ENCODE measurements at regions not wholly inside any gene's neighbourhood (a gene's known extent, or its start where the extent isn't known, plus 50 kb on each side); places are given as distances from the start of the nearest gene placed in this dataset.

DNA sequence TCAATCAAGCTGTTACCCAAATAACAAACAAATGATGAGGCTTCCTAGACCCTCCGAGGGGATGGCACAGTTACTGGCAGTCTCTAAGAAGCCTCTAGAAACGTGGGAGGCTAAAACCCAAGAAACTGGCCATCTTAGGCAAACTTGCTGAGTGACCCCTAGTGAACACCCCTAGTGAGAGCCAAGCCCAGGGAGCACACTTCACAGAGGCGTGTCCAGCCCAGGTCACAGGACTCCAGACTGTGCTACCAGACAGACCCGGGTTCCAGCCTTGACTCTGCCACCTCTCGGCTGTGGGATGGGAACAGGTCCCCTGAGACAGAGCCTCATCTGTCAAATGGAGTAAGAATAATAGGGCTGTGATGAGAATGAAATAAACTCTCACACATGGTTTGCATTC is 83.5 kb upstream of the ASAP2 start:
- TF ChIP-seq, protein P1, sequence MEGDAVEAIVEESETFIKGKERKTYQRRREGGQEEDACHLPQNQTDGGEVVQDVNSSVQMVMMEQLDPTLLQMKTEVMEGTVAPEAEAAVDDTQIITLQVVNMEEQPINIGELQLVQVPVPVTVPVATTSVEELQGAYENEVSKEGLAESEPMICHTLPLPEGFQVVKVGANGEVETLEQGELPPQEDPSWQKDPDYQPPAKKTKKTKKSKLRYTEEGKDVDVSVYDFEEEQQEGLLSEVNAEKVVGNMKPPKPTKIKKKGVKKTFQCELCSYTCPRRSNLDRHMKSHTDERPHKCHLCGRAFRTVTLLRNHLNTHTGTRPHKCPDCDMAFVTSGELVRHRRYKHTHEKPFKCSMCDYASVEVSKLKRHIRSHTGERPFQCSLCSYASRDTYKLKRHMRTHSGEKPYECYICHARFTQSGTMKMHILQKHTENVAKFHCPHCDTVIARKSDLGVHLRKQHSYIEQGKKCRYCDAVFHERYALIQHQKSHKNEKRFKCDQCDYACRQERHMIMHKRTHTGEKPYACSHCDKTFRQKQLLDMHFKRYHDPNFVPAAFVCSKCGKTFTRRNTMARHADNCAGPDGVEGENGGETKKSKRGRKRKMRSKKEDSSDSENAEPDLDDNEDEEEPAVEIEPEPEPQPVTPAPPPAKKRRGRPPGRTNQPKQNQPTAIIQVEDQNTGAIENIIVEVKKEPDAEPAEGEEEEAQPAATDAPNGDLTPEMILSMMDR (IDR thresholded peaks at IDR 0.05; ENCODE audit: partially characterized antibody, unreplicated experiment) = no peak
- peaks cover 4% of the 10 kb centered on the region for H3K27me3 Mint-ChIP-seq (ENCODE audit: unreplicated experiment)
- peaks cover 3% of the 10 kb centered on the region for H3K9me3 Mint-ChIP-seq (ENCODE audit: unreplicated experiment)

DNA sequence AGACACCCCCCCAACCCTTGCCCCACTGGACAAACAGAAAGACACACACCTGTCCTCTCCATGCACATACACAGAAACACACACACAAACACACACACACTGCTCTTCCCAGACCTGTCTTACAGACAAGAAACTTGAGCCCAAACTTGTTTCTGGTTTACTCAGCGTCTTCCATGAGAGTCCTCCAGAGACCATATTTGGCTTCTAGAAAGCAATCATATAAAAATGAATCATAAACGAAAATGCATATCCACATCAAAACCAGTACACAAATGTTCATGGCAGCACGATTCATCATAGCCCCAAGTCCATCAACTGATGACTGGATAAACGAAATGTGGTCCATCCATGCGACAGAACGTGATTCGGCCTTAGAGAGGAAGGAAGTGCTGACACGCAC is 84.2 kb upstream of the ASAP2 start:
- TF ChIP-seq, protein P1 (IDR thresholded peaks at IDR 0.05; ENCODE audit: partially characterized antibody, unreplicated experiment) = no peak
- H3K27ac Mint-ChIP-seq (ENCODE audit: unreplicated experiment) = peak overlapping the region; percentile 12
- H3K4me3 Mint-ChIP-seq (ENCODE audit: unreplicated experiment) = no peak overlapping the region
- H3K9me3 Mint-ChIP-seq (ENCODE audit: unreplicated experiment) = peaks cover 3% of the 10 kb centered on the region
- DNase-seq = no peak
- peaks cover 5% of the 10 kb centered on the region for H3K36me3 Mint-ChIP-seq (ENCODE audit: unreplicated experiment)
- H3K4me1 Mint-ChIP-seq (ENCODE audit: low read depth, unreplicated experiment) = peaks cover 12% of the 10 kb centered on the region
- H3K27me3 Mint-ChIP-seq (ENCODE audit: unreplicated experiment) = peaks cover 4% of the 10 kb centered on the region

More for the DNA sequence above, 83.5 kb upstream of the ASAP2 start:
- H3K4me3 Mint-ChIP-seq (ENCODE audit: unreplicated experiment) = no peak overlapping the region
- no peak for DNase-seq
- H3K36me3 Mint-ChIP-seq (ENCODE audit: unreplicated experiment) = peaks cover 5% of the 10 kb centered on the region
- peaks cover 12% of the 10 kb centered on the region for H3K4me1 Mint-ChIP-seq (ENCODE audit: low read depth, unreplicated experiment)
- no peak overlapping the region for H3K27ac Mint-ChIP-seq (ENCODE audit: unreplicated experiment)

DNA sequence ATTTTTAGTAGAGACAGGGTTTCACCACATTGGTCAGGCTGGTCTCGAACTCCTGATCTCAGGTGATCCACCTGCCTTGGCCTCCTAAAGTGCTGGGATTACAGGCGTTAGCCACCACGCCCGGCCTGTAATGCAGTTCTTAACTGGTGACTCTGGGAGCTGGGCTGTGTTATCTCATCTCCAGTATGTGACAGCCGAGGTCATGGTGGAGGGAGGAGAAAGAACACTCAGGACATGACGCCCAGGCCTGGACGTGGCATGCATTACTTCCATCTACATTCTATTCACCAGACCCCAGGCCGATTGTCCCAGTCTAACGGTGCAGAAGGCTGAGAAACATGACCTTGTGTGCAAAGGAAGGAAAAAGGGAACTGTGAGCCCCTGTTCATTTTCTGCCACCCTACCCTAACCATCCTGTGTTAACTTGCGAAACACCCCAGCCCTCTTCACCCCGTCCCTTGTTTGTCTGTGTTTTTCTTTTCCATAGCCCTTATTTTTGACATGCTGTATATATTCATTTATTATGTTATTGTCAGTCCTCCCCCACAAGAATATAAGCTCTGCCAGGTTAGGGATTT is 88.1 kb upstream of the ASAP2 start:
- H3K36me3 Mint-ChIP-seq (ENCODE audit: unreplicated experiment) = no peaks in the 10 kb centered on the region
- TF ChIP-seq, protein P1 (IDR thresholded peaks at IDR 0.05; ENCODE audit: partially characterized antibody, unreplicated experiment) = no peak
- H3K27me3 Mint-ChIP-seq (ENCODE audit: unreplicated experiment) = peaks cover 1% of the 10 kb centered on the region
- no peak overlapping the region for H3K27ac Mint-ChIP-seq (ENCODE audit: unreplicated experiment)
- no peak overlapping the region for H3K4me3 Mint-ChIP-seq (ENCODE audit: unreplicated experiment)
- no peak for DNase-seq
- peaks cover 2% of the 10 kb centered on the region for H3K9me3 Mint-ChIP-seq (ENCODE audit: unreplicated experiment)
- peaks cover 3% of the 10 kb centered on the region for H3K4me1 Mint-ChIP-seq (ENCODE audit: low read depth, unreplicated experiment)

DNA sequence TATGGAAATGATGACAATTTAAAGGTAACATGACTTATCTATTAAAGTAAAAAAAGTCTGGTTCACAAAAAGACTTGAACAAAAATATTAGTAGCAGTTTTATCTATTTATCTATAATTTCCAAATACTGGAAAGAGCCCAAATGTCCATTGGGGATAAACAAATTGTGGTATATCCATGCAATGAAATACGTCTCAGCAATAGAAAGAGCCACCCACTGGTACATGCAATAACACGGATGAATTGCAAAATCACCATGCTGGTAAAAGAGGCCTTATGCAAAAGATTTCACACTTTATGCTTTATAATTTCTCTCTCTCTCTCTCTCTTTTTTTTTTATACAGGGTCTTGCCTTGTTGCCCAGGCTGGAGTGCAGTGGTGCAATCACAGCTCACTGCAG is 91.4 kb upstream of the ASAP2 start:
- DNase-seq = no peak
- no peak overlapping the region for H3K4me3 Mint-ChIP-seq (ENCODE audit: unreplicated experiment)
- no peak overlapping the region for H3K27ac Mint-ChIP-seq (ENCODE audit: unreplicated experiment)
- peaks cover 6% of the 10 kb centered on the region for H3K4me1 Mint-ChIP-seq (ENCODE audit: low read depth, unreplicated experiment)
- no peaks in the 10 kb centered on the region for H3K36me3 Mint-ChIP-seq (ENCODE audit: unreplicated experiment)
- TF ChIP-seq, protein P1 (IDR thresholded peaks at IDR 0.05; ENCODE audit: partially characterized antibody, unreplicated experiment) = no peak
- no peaks in the 10 kb centered on the region for H3K9me3 Mint-ChIP-seq (ENCODE audit: unreplicated experiment)
- peaks cover 3% of the 10 kb centered on the region for H3K27me3 Mint-ChIP-seq (ENCODE audit: unreplicated experiment)

DNA sequence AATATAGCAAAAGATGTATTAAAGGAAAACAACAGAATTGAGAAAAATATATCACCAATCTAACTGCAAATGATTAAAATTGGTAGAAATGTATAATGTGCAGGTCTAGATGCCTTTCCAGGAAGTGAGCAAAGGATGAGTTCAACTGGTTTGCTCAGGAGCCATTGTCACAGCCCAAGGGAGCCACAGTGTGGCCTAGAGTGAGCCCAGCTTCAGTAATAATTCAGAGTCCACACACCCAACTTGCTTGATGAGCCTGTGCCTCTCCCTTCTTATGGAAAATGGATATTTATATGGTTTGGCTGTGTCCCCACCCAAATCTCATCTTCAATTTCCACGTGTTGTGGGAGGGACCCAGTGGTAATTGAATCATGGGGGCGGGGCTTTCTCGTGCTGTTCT is 92.2 kb upstream of the ASAP2 start:
- no peak overlapping the region for H3K4me3 Mint-ChIP-seq (ENCODE audit: unreplicated experiment)
- H3K9me3 Mint-ChIP-seq (ENCODE audit: unreplicated experiment) = peaks cover under 1% of the 10 kb centered on the region
- peaks cover 6% of the 10 kb centered on the region for H3K4me1 Mint-ChIP-seq (ENCODE audit: low read depth, unreplicated experiment)
- no peaks in the 10 kb centered on the region for H3K36me3 Mint-ChIP-seq (ENCODE audit: unreplicated experiment)
- TF ChIP-seq, protein P1 (IDR thresholded peaks at IDR 0.05; ENCODE audit: partially characterized antibody, unreplicated experiment) = no peak
- H3K27ac Mint-ChIP-seq (ENCODE audit: unreplicated experiment) = no peak overlapping the region
- H3K27me3 Mint-ChIP-seq (ENCODE audit: unreplicated experiment) = peaks cover 4% of the 10 kb centered on the region
- DNase-seq = no peak

All from glutamatergic neuron (in vitro differentiated cells).